ENCODE measurements at regions not wholly inside any gene's neighbourhood (a gene's known extent, or its start where the extent isn't known, plus 50 kb on each side); places are given as distances from the start of the nearest gene placed in this dataset.

GRCh38 chr2:2771721-2772411 is 440.8 kb upstream of the MYT1L start:
- TF ChIP-seq CTCF (IDR thresholded peaks at IDR 0.05; ENCODE audit: insufficient read depth, missing control alignments), result no peak
- FAIRE-seq, result no peak
- DNase-seq (ENCODE audit: insufficient read length, low spot score), result no peak

- DNase-seq (ENCODE audit: insufficient read length, low spot score) (no peak), FAIRE-seq (no peak)
- no peak for TF ChIP-seq CTCF (IDR thresholded peaks at IDR 0.05; ENCODE audit: insufficient read depth, missing control alignments)
Measured at GRCh38 chr2:2769481-2770431, 438.7 kb upstream of the MYT1L start.

- TF ChIP-seq CTCF (IDR thresholded peaks at IDR 0.05; ENCODE audit: insufficient read depth, missing control alignments), result no peak
- DNase-seq (ENCODE audit: insufficient read length, low spot score) (no peak), FAIRE-seq (no peak)
Measured at GRCh38 chr2:2768476-2768875, 437.4 kb upstream of the MYT1L start.

- no peak for TF ChIP-seq CTCF (IDR thresholded peaks at IDR 0.05; ENCODE audit: insufficient read depth, missing control alignments)
- DNase-seq (ENCODE audit: insufficient read length, low spot score) (no peak), FAIRE-seq (no peak)
Measured at GRCh38 chr2:2767837-2768236, 436.8 kb upstream of the MYT1L start.

- no peak for FAIRE-seq
- no peak for TF ChIP-seq CTCF (IDR thresholded peaks at IDR 0.05; ENCODE audit: insufficient read depth, missing control alignments)
- DNase-seq (ENCODE audit: insufficient read length, low spot score), result no peak
Measured at GRCh38 chr2:2765839-2766495, 434.9 kb upstream of the MYT1L start.

- no peak for FAIRE-seq
- TF ChIP-seq CTCF (IDR thresholded peaks at IDR 0.05; ENCODE audit: insufficient read depth, missing control alignments), result no peak
- no peak for DNase-seq (ENCODE audit: insufficient read length, low spot score)
Measured at GRCh38 chr2:2765176-2765800, 434.2 kb upstream of the MYT1L start.

All from D721Med (cell line).